Sigmoid colon (tissue), 6 donors: ENCODE measurements at regions not wholly inside any gene's neighbourhood (a gene's known extent, or its start where the extent isn't known, plus 50 kb on each side); places are given as distances from the start of the nearest gene placed in this dataset.

ENCODE experiments used
- DNase-seq: peaks from one replicate; pipeline ENCODE4 v3.0.0-alpha.2; 2019
- H3K27ac ChIP-seq, 4 donors: fragments of 200-600 bp; sonication (generic); one replicate each; pipeline ENCODE4 v1.5.1; 2016 to 2019; ENCODE audit warnings: mild to moderate bottlenecking in 1 of 4
- H3K27me3 ChIP-seq, 3 donors: fragments of 200-600 bp; sonication (generic); one replicate each; pipeline ENCODE4 v1.5.1; 2019; ENCODE audit warnings: mild to moderate bottlenecking in 1 of 3
- H3K36me3 ChIP-seq, 4 donors: fragments of 200-600 bp; sonication (generic); one replicate each; pipeline ENCODE4 v1.5.1; 2016 to 2019
- H3K4me1 ChIP-seq, 4 donors: fragments of 200-600 bp; sonication (generic); one replicate each; pipeline ENCODE4 v1.5.1; 2017 to 2019
- H3K4me3 ChIP-seq, 4 donors: fragments of 200-600 bp; sonication (generic); one replicate each; pipeline ENCODE4 v1.5.1; 2017 to 2019; ENCODE audit warnings: mild to moderate bottlenecking in 2 of 4, moderate library complexity in 1 of 4
- H3K9me3 ChIP-seq, 4 donors: fragments of 200-600 bp in 3 of 4; sonication (generic) in 3 of 4; one replicate each; pipeline versions ENCODE4 v1.5.1 to v1.6.1; 2013 to 2019
- EP300 ChIP-seq, 4 donors: sonication (generic); formaldehyde crosslinking; IDR thresholded peaks; one replicate each; pipeline ENCODE4 v1.6.1; 2017; ENCODE audit warnings: antibody characterized with exemption in 4 of 4
- POLR2A ChIP-seq, 2 donors: fragments of 450-650 bp; IDR thresholded peaks; one replicate each; pipeline ENCODE4 v1.6.1; 2016; ENCODE audit warnings: antibody characterized with exemption in 2 of 2, mild to moderate bottlenecking in 2 of 2, moderate library complexity in 2 of 2
- POLR2AphosphoS5 ChIP-seq, 4 donors: sonication (generic); formaldehyde crosslinking; IDR thresholded peaks; one replicate each; pipeline ENCODE4 v1.6.1; 2017; ENCODE audit warnings: antibody characterized with exemption in 4 of 4
- WGBS, 2 donors: extraction: QIAGEN DNeasy Blood & Tissue Kit; methylation state at CpG; one replicate each; pipeline ENCODE4 v1.1.7; 2013; 5-methylcytosine and 5-hydroxymethylcytosine counted together
- intact Hi-C: fragments of 100-400 bp; cut with DNase I; formaldehyde crosslinking; loops from one replicate; pipeline ENCODE4 v1.15.1; 2023
- TF ChIP-seq, protein P1 (sequence below), 4 experiments: fragments of 450-650 bp in 3 of 4; fragments of 200-600 bp in 1 of 4; IDR thresholded peaks; one replicate each; pipeline ENCODE4 v1.5.1; 2016 to 2019; ENCODE audit warnings: antibody characterized with exemption in 4 of 4, mild to moderate bottlenecking in 3 of 4, moderate library complexity in 2 of 4
- donor health status: healthy with polysubstance abuse.
- donor health status: healthy.

DNA sequence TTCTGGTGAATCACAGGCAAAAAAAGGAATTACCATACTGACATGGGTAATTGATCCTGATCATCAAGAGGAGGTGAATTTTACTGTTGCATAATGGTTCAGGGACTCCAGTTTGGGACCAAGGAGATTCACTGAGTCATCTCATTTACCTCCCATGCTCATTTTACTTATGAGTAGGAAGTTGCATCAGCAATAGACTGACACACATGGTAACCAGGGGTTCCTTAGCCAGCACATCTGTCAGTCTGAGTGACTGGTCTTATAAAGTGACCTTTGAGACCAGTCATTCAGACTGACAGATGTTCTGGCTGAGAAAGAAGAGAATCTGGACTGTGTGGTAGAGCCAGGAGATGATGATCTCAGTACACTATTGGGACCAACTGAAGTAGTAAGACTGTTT, 384.6 kb upstream of the CD180 start:
- Histone ChIP-seq H3K27me3 (no peaks in the 10 kb centered on the region), H3K36me3 (no peaks in the 10 kb centered on the region)
- intact Hi-C loops: no loop called here

DNA sequence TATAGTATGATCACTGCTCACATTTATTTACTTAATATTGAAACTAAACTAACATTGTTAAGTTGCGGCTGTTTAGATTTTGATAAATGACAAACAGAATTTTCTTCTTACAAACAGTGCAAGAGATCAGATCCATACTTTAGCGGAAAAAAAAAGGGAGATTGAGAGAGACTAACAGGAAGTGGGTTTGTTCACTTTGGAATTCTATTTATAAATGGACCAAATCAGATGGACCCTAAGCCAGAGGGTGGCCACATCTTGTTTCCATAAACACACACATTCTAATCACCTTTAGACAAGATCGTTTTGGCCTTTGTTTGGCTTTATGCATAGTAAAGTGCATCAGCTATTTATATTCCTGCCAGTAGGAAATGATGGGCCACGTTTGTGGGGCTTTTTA, 381.4 kb upstream of the CD180 start:
- no peak for DNase-seq
- no peaks in the 10 kb centered on the region for H3K4me1 ChIP-seq
- intact Hi-C loops: no loop called here
- no peaks in the 10 kb centered on the region for H3K27me3 ChIP-seq
- H3K4me3 ChIP-seq: no peak overlapping the region
- H3K9me3 ChIP-seq: no peaks in the 10 kb centered on the region
- no peaks in the 10 kb centered on the region for H3K36me3 ChIP-seq
- peak overlapping the region in 1 of 4 donors; percentile 59 for H3K27ac ChIP-seq
- 60 to 68% methylated on average over 4 of the region's 4 CpGs for WGBS, 2 donors
- TF ChIP-seq POLR2A (IDR thresholded peaks at IDR 0.05) (no peak), POLR2AphosphoS5 (IDR thresholded peaks at IDR 0.05) (no peak), EP300 (IDR thresholded peaks at IDR 0.05) (no peak)
- TF ChIP-seq, protein P1, sequence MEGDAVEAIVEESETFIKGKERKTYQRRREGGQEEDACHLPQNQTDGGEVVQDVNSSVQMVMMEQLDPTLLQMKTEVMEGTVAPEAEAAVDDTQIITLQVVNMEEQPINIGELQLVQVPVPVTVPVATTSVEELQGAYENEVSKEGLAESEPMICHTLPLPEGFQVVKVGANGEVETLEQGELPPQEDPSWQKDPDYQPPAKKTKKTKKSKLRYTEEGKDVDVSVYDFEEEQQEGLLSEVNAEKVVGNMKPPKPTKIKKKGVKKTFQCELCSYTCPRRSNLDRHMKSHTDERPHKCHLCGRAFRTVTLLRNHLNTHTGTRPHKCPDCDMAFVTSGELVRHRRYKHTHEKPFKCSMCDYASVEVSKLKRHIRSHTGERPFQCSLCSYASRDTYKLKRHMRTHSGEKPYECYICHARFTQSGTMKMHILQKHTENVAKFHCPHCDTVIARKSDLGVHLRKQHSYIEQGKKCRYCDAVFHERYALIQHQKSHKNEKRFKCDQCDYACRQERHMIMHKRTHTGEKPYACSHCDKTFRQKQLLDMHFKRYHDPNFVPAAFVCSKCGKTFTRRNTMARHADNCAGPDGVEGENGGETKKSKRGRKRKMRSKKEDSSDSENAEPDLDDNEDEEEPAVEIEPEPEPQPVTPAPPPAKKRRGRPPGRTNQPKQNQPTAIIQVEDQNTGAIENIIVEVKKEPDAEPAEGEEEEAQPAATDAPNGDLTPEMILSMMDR (IDR thresholded peaks at IDR 0.05): no peak

More for the DNA sequence above, 384.6 kb upstream of the CD180 start:
- no peaks in the 10 kb centered on the region for H3K4me1 ChIP-seq
- TF ChIP-seq POLR2AphosphoS5 (IDR thresholded peaks at IDR 0.05) (no peak), EP300 (IDR thresholded peaks at IDR 0.05) (no peak), POLR2A (IDR thresholded peaks at IDR 0.05) (no peak)
- TF ChIP-seq, protein P1 (IDR thresholded peaks at IDR 0.05): no peak
- no peak overlapping the region for H3K4me3 ChIP-seq
- no peak overlapping the region for H3K27ac ChIP-seq
- DNase-seq: no peak
- H3K9me3 ChIP-seq: no peaks in the 10 kb centered on the region

DNA sequence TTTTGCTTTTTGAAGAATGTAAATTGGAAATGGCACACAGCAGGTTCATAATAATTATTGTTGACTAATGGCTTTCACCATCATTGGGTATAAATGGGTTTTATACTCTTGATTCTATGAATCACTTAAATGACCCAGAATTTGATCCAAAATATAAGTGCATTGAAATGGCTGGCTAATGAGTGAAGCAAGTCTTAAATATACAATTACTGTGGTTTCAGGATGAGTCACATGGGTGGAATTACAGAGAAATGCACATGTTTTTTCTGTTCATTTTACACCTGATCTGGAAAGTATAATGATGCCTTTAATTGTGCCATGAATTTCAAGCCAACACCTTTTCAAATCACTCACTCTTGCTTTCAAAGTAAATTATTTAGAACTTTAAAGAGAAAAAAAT, 380.8 kb upstream of the CD180 start:
- intact Hi-C loops: no loop called here
- no peak for DNase-seq
- Histone ChIP-seq H3K27ac (peak overlapping the region in 1 of 4 donors; percentile 59), H3K4me3 (no peak overlapping the region), H3K9me3 (no peaks in the 10 kb centered on the region), H3K27me3 (no peaks in the 10 kb centered on the region), H3K36me3 (no peaks in the 10 kb centered on the region), H3K4me1 (no peaks in the 10 kb centered on the region)
- no peak for TF ChIP-seq EP300 (IDR thresholded peaks at IDR 0.05)
- TF ChIP-seq POLR2A (IDR thresholded peaks at IDR 0.05): no peak
- TF ChIP-seq POLR2AphosphoS5 (IDR thresholded peaks at IDR 0.05): no peak
- TF ChIP-seq, protein P1 (IDR thresholded peaks at IDR 0.05): no peak

DNA sequence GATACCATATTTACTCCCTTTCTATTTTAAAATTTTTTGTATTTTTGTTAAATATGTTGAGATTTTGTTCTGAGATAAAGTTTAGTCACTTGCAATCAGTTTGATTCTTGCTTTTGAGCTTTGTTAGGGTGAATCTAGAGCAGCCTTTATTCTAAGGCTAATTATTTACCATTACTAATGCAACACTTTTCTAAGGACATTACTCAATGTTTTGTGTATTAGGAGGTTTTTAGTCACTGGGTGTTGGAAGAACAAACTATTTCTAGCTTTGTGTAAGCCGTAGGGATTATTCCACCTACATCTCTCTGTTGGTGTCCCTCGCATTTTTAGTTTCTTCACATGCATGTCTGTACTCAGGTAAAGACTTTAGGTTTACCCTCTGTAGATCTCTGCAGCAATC, 379.5 kb upstream of the CD180 start:
- H3K27ac ChIP-seq: peak overlapping the region in 1 of 4 donors; percentile 21
- H3K36me3 ChIP-seq: no peaks in the 10 kb centered on the region
- 70 to 92% methylated on average over 2 of the region's 2 CpGs for WGBS, 2 donors
- intact Hi-C loops: no loop called here
- H3K4me3 ChIP-seq: no peak overlapping the region
- H3K9me3 ChIP-seq: no peaks in the 10 kb centered on the region
- DNase-seq: no peak
- TF ChIP-seq, protein P1 (IDR thresholded peaks at IDR 0.05): no peak
- TF ChIP-seq POLR2A (IDR thresholded peaks at IDR 0.05) (no peak), EP300 (IDR thresholded peaks at IDR 0.05) (no peak), POLR2AphosphoS5 (IDR thresholded peaks at IDR 0.05) (no peak)
- H3K27me3 ChIP-seq: no peaks in the 10 kb centered on the region
- no peaks in the 10 kb centered on the region for H3K4me1 ChIP-seq

DNA sequence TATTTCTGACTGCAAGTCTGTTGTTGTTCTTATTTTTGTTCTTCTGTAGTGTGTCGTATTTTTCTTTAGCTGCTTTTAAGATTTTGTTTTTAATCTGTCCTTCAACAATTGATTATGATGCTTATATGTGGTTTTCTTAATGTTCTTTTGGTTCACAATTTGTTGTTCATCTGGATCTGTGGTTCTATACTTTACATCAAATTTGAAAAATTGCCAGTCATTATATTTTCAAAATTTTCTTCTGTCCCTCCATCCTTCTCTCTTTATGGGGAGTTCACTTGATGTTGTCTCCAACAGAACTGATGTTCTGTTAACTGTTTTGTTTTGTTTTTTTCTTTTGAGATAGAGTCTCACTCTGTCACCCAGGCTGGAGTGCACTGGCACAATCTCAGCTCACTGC, 378.5 kb upstream of the CD180 start:
- H3K27me3 ChIP-seq: no peaks in the 10 kb centered on the region
- H3K9me3 ChIP-seq: no peaks in the 10 kb centered on the region
- H3K27ac ChIP-seq: no peak overlapping the region
- no peaks in the 10 kb centered on the region for H3K4me1 ChIP-seq
- no peaks in the 10 kb centered on the region for H3K36me3 ChIP-seq
- TF ChIP-seq, protein P1 (IDR thresholded peaks at IDR 0.05): no peak
- no peak for TF ChIP-seq POLR2A (IDR thresholded peaks at IDR 0.05)
- TF ChIP-seq POLR2AphosphoS5 (IDR thresholded peaks at IDR 0.05): no peak
- no peak for TF ChIP-seq EP300 (IDR thresholded peaks at IDR 0.05)
- H3K4me3 ChIP-seq: no peak overlapping the region
- intact Hi-C loops: no loop called here
- WGBS, 2 donors: 95 to 96% methylated on average over 1 of the region's 1 CpG
- no peak for DNase-seq
